ENCODE measurements at regions not wholly inside any gene's neighbourhood (a gene's known extent, or its start where the extent isn't known, plus 50 kb on each side); places are given as distances from the start of the nearest gene placed in this dataset.
"Not testable (repeated sequence)": the region's sequence is repeated elsewhere in the genome, so short reads cannot be mapped to it uniquely, and the experiment has no call there.

- ATAC-seq (no peak), DNase-seq (ENCODE audit: low spot score in 2 of 2) (no peak)
- Mint-ChIP-seq H3K36me3 (no peaks in the 10 kb centered on the region), H3K27ac (no peak overlapping the region), H3K9me3 (peaks cover 7 to 8% of the 10 kb centered on the region in 2 donors)
Measured at GRCh38 chr18:2213905-2214304, 357.4 kb downstream of the METTL4 start.

DNA sequence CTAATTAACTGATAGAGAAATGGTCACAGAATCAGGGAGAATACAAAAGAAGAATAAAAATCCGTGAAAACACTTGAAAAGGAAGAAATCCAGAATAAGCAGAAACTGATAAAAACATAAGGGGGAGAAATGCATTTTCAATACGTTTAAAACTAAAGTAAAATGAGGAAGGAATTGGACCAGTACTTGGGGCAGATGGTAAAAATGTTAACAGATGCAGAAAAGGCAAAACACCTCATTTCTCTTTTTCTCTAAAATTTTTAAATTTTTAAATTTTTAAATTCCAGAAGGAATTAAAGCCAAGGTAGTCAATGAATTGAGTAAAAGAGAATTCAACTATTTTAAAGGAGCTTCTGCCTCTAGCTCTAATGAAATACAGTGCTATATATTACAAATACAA, 353.9 kb downstream of the METTL4 start:
- Mint-ChIP-seq H3K27ac (no peak overlapping the region), H3K36me3 (no peaks in the 10 kb centered on the region), H3K9me3 (peaks cover 6 to 7% of the 10 kb centered on the region in 2 donors)
- DNase-seq (ENCODE audit: low spot score in 2 of 2) = no peak
- no peak for ATAC-seq

DNA sequence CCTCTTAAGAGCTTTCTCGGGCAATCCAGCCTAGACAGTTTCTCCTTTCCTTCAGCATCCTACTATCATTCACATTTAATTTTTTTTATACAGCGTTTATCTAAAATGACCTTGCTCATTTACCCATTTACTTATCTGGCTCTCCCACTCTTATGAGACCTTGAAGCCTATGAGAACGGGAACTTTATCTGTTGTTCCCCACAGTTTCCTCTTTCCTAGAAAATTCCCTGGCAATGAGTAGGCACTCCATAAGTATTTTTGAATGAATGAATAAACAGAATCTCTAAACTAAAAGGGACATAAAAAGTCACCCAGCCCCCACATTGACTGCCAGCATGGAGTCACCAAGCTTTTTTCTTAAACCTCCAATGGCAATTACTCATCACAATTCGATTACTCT, 353.2 kb downstream of the METTL4 start:
- H3K9me3 Mint-ChIP-seq = no peaks in the 10 kb centered on the region
- no peaks in the 10 kb centered on the region for H3K36me3 Mint-ChIP-seq
- H3K27ac Mint-ChIP-seq = no peak overlapping the region
- ATAC-seq (no peak), DNase-seq (ENCODE audit: low spot score in 2 of 2) (no peak)

DNA sequence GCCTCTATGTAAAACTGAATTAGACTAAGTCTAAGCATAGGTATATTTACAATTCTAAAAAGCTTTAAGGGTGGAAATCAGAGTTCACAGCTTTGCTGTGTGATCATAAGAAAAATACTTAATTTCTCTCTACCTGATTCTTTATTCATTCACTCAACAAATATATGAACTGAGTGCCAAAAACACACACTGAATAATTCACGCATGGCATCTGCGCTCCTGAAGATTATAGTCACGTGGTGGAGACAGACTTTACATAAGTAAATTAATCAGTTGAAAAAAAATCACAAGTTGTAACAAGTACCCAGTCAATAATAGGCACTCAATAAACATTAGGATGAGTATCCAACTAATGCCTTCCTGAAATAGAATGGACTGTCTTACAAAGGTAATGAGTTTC, 351.6 kb downstream of the METTL4 start:
- H3K9me3 Mint-ChIP-seq = no peaks in the 10 kb centered on the region
- H3K36me3 Mint-ChIP-seq = no peaks in the 10 kb centered on the region
- no peak overlapping the region for H3K27ac Mint-ChIP-seq
- ATAC-seq = no peak
- no peak for DNase-seq (ENCODE audit: low spot score in 2 of 2)

GRCh38 chr18:2222270-2223185, 348.8 kb downstream of the METTL4 start:
- H3K36me3 Mint-ChIP-seq = no peaks in the 10 kb centered on the region
- ATAC-seq (no peak), DNase-seq (ENCODE audit: low spot score in 2 of 2) (no peak)
- no peak overlapping the region for H3K27ac Mint-ChIP-seq
- H3K9me3 Mint-ChIP-seq = no peaks in the 10 kb centered on the region

- ATAC-seq = no peak
- Mint-ChIP-seq H3K9me3 (no peaks in the 10 kb centered on the region), H3K27ac (no peak overlapping the region), H3K36me3 (no peaks in the 10 kb centered on the region)
- no peak for DNase-seq (ENCODE audit: low spot score in 2 of 2)
Measured at GRCh38 chr18:2223449-2223848, 347.9 kb downstream of the METTL4 start.

GRCh38 chr18:2223849-2224248, 347.5 kb downstream of the METTL4 start:
- Mint-ChIP-seq H3K9me3 (no peaks in the 10 kb centered on the region), H3K27ac (no peak overlapping the region), H3K36me3 (no peaks in the 10 kb centered on the region)
- no peak for ATAC-seq
- DNase-seq (ENCODE audit: low spot score in 2 of 2) = no peak

DNA sequence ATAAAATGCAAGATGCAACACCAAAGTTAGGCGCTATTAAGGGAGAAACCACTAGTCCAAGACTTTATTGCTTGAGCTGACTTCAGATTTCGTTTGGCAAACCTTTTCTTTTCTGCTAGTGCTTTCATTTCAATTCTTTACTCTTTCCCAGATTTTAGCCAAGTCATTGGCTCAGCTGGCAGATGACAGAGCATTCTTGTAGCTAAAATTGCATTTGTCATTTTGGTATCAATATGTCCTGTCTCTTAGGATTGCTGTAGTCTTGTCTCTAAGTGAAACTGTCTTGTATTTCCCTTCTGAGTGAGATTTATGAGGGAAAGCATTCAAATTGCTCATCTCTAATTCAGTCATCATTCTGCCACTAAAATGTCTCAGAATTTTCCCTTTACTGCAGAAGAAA, 335.1 kb downstream of the METTL4 start:
- no peaks in the 10 kb centered on the region for H3K36me3 Mint-ChIP-seq
- DNase-seq (ENCODE audit: low spot score in 2 of 2) = no peak
- ATAC-seq = no peak
- H3K9me3 Mint-ChIP-seq = no peaks in the 10 kb centered on the region
- H3K27ac Mint-ChIP-seq = no peak overlapping the region

DNA sequence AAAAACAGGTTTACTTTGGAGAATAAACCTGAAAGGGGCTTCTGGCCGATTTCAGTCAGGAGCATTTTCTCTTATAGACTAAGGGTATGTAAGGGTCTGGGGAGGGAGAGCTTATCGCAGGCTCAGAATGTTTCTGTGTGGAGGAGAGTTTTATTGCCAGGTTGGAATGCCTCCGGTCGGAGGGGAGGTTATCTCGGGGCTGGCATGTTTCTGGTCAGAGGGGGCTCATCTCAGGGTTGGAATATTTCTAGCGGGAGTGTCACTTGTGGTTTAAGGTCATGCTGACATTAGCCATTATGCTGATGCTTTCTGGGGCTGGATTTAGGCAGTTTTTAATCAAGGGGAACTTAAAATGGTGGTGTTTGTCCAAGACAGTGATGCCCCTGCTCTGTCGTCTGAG, 333.6 kb downstream of the METTL4 start:
- H3K9me3 Mint-ChIP-seq = no peaks in the 10 kb centered on the region
- H3K27ac Mint-ChIP-seq = no peak overlapping the region
- H3K36me3 Mint-ChIP-seq = no peaks in the 10 kb centered on the region
- DNase-seq (ENCODE audit: low spot score in 2 of 2) = no peak
- ATAC-seq = no peak

DNA sequence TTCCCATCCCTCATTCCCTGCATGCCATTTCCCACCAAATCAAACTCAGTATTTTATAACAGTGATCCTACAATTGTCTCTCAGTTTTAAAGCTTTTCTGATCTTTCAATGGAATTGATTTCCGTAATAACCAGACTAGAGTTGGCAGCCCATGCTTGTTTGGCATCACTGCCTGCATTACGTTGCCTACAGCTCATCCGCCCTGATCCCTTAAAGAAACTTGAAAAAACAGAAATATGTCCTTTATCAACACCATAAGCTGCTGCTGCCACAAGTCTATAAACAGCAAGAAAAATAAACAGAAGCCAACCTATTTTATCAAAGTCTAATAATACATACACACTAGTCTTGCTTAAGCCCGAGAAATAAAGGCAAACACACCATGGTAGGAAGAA, 331.0 kb downstream of the METTL4 start:
- Mint-ChIP-seq H3K9me3 (no peaks in the 10 kb centered on the region), H3K36me3 (no peaks in the 10 kb centered on the region), H3K27ac (no peak overlapping the region)
- DNase-seq (ENCODE audit: low spot score in 2 of 2) (no peak), ATAC-seq (no peak)

- Mint-ChIP-seq H3K9me3 (peaks cover 4 to 5% of the 10 kb centered on the region in 2 donors), H3K27ac (no peak overlapping the region), H3K36me3 (peaks cover 0 to 4% of the 10 kb centered on the region in 2 donors)
- DNase-seq (ENCODE audit: low spot score in 2 of 2) (no peak), ATAC-seq (no peak)
Measured at GRCh38 chr18:2244641-2245040, 326.7 kb downstream of the METTL4 start.

GRCh38 chr18:2247101-2247500, 324.2 kb downstream of the METTL4 start:
- H3K27ac Mint-ChIP-seq; DNase-seq (ENCODE audit: low spot score in 2 of 2); ATAC-seq; H3K9me3 Mint-ChIP-seq; H3K36me3 Mint-ChIP-seq: not testable (repeated sequence)

- H3K36me3 Mint-ChIP-seq = no peaks in the 10 kb centered on the region
- no peak overlapping the region for H3K27ac Mint-ChIP-seq
Measured at GRCh38 chr18:2254977-2255376, 316.3 kb downstream of the METTL4 start.

GRCh38 chr18:2256577-2256976, 314.7 kb downstream of the METTL4 start:
- Mint-ChIP-seq H3K9me3 (peaks cover 4 to 5% of the 10 kb centered on the region in 2 donors), H3K36me3 (no peaks in the 10 kb centered on the region), H3K27ac (no peak overlapping the region)
- DNase-seq (ENCODE audit: low spot score in 2 of 2) = no peak
- no peak for ATAC-seq

More at GRCh38 chr18:2254977-2255376, 316.3 kb downstream of the METTL4 start:
- peaks cover 4 to 5% of the 10 kb centered on the region in 2 donors for H3K9me3 Mint-ChIP-seq
- no peak for DNase-seq (ENCODE audit: low spot score in 2 of 2)
- ATAC-seq = no peak

- no peak overlapping the region for H3K27ac Mint-ChIP-seq
- no peak for DNase-seq (ENCODE audit: low spot score in 2 of 2)
- no peak for ATAC-seq
- H3K9me3 Mint-ChIP-seq = peaks cover 4 to 5% of the 10 kb centered on the region in 2 donors
- no peaks in the 10 kb centered on the region for H3K36me3 Mint-ChIP-seq
Measured at GRCh38 chr18:2258954-2259353, 312.4 kb downstream of the METTL4 start.

DNA sequence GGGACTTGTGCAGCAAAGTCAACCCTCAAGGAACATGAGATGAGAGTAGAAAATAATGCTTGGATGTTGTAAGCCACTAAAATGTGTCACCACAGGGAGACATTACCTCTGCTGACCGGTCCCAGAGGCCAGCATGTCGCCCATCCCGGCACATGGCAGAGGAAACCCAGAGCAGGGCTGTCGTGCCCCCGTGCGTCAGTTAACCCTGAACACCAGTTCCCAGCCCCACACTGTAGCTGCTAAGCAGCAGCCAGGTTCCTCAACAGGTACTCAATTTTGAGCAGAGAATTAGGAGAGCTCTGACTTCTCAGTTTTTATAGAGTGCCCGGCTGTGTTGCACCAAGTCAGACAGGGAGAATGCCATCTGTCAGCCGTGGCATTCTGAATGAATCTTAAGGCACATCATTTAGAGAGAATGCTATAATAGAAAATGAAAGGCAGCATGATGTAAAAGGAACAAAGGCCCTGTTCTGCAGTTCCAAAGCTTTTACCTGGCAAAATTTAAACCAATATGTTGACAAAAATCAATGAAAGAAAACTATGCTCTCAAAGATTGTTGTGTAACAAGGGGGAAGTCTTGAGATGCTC, 307.9 kb downstream of the METTL4 start:
- ATAC-seq (no peak), DNase-seq (ENCODE audit: low spot score in 2 of 2) (no peak)
- no peaks in the 10 kb centered on the region for H3K9me3 Mint-ChIP-seq
- no peaks in the 10 kb centered on the region for H3K36me3 Mint-ChIP-seq
- H3K27ac Mint-ChIP-seq = no peak overlapping the region

DNA sequence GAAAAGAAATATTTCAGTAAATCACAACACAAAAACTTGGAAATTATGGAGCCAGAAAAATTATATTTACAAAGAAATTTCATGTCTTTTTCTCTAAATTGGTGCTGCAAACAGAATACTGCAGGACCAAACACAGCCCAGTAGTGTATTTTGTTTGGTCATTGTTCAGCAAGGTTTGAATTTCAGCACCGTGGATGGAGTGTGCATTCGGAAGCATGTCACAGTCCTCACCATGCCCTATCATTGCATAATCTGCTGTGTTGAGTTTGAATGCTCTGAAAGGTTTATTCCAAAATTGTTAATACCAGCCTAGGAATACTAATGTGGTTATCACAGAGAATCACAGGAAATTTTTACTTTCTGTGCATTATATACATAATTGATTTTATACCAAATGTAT, 296.7 kb downstream of the METTL4 start:
- Mint-ChIP-seq H3K27ac (no peak overlapping the region), H3K36me3 (no peaks in the 10 kb centered on the region), H3K9me3 (no peaks in the 10 kb centered on the region)
- DNase-seq (ENCODE audit: low spot score in 2 of 2) (no peak), ATAC-seq (no peak)

DNA sequence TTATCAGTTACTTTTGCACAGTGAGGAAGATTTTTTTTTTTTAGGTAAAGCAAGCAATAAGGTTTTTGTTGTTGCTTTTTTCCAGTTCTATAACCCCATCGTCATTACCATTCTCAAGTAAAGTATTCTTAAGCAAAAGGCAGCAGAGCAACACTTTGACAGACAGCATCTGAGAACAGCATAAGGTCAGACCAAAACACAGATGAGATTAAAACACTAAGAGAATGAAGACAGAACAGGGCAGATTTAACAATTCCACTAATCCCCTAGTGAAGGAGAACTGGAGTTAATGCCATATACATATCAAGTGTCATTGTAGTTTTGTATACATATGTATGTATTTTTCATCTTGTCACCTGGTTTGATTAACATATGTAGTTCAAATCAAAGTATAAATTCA, 290.2 kb downstream of the METTL4 start:
- no peak for DNase-seq (ENCODE audit: low spot score in 2 of 2)
- no peak for ATAC-seq
- H3K9me3 Mint-ChIP-seq = no peaks in the 10 kb centered on the region

More for the DNA sequence above, 290.2 kb downstream of the METTL4 start:
- Mint-ChIP-seq H3K36me3 (no peaks in the 10 kb centered on the region), H3K27ac (no peak overlapping the region)
